ENCODE measurements at regions not wholly inside any gene's neighbourhood (a gene's known extent, or its start where the extent isn't known, plus 50 kb on each side); places are given as distances from the start of the nearest gene placed in this dataset.

DNA sequence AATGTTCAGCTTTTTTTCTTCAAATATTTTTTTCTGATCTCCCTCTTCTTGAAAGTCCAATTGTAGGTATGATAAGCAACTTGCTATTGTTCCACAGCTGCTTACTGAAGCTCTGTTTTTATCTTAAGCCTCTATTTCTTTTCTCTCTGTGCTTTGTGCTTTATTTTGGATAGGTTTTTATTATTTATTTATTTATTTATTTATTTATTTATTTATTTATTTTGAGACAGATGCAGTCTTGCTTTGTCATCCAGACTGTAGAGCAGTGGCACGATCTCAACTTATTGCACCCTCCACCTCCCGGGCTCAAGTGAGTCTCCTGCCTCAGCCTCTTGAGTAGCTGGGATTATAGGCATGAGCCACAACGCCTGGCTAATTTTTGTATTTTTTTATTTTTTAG lies 199.4 kb downstream of the KLF12 start:
- no peak for DNase-seq (ENCODE audit: low spot score)

DNA sequence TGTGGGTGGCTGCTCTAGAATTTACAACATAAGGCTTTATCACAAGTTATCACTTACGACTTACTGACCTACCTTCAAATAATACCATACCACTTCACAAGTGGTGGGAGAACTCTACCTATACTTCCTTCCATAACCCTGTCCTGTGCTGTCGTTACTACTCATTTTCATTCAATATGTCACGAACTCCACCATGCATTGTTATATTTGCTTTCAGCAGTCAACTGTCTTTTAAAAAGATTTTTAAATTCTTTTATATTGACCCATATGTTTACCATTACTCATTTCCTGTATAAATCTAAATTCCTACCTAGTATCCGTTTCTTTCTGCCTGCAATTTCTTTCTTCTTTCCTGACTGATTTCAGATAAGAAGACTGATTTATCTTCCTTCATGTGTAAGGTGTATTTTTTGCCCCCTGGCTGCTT lies 200.0 kb downstream of the KLF12 start:
- no peak for DNase-seq (ENCODE audit: low spot score)

- no peak for DNase-seq (ENCODE audit: low spot score)
These were observed 200.4 kb downstream of the KLF12 start for GRCh38 chr13:73933795-73934194.

- DNase-seq (ENCODE audit: low spot score), result no peak
These were observed 202.1 kb downstream of the KLF12 start for GRCh38 chr13:73932091-73932490.

DNA sequence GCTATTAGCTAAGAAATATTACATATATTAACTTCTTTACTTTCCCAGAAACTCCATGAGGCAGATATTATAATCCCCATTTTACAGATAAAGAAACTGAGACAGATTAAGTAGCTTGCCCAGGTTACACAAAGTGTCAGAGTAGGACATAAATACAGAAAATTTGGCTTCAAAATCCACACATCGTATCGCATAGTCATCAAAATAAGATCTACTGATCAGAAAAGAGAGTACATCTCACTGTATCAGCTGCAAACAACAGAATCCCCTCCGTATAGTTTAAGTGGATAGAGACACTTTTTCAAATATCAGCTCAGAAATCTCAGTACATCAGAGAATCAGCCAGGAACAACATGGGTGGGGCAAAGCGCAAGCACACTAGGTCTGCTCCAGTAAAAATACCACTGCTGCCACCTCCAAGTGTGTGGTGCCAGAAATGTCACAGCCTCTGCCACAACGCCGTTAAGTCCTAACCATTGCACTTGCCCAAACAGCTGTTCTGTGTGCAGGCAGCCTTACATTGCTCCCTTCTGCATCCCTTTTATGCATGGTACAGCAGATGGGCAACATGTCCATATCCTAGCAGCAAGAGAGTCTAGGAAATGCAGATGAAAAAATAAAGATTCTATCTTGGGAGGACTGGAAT lies 204.8 kb downstream of the KLF12 start:
- DNase-seq (ENCODE audit: low spot score), result no peak

DNA sequence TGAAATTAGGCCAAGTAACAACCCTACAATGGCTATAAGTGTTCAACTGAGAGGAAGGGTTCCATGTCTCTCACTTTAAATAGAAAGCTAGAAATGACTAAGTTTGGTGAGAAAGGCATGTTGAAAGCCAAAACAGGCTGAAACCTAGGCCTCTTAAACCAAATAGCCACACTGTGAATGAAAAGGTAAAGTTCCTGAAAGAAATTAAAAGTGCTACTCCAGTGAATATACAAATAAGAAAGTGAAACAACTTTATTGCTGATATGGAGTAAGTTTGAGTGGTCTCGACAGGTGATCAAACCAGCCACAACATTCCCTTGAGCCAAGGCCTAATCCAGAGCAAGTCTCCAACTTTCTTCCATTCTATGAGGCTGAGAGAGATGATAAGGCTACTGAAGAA lies 209.6 kb downstream of the KLF12 start:
- DNase-seq (ENCODE audit: low spot score), result no peak

GRCh38 chr13:73922493-73923393 lies 211.5 kb downstream of the KLF12 start:
- DNase-seq (ENCODE audit: low spot score), result no peak

DNA sequence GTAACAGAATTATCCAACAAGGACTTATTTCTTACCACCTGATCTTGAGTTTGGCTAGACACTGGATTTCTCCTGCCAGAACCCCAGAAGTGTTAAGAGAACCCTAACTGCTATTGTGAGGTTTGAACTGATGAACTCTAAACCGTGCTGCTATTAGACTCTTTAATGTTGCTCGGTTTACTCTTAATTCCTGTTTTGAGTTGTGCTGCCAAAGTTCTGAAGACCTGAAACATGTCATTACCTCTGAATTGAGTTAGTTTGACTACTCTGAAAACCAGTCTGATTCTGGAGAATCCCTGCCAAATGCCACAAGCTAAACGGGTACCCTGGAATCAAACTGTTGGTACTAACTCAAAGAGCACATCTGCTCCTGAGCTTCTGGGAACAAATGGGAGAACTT lies 215.5 kb downstream of the KLF12 start:
- DNase-seq (ENCODE audit: low spot score), result no peak

GRCh38 chr13:73913751-73914518 lies 220.3 kb downstream of the KLF12 start:
- no peak for DNase-seq (ENCODE audit: low spot score)

DNA sequence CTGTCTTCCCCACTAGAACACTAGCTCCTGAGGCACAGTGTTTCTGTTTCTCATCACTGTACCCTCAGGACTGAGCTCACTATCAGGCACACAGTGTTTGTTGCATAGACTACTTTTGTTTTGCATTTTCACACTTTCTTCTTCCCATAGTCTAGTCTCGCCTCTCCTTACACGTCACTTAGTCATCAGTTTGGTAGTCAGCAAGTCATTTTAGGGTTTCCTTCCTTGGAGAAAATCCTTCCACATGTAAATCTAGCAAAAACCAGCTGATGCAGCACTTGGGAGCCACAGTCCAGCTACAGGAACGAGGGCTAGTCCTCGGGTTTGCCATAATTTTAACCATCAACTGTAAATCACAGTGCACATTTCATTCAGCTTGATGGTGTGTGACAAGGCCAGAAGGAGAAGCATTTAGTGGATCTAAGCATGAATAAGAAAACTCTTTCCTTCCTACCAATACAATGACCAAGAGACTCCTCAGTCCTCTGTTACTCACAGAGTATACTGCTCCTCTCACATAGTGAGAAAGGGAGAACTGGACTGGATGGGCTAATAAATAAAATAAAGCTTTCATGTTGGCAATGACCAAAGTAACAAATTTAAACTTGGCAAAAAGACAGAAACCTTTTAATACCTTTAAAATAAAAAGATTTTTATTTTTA lies 221.0 kb downstream of the KLF12 start:
- no peak for DNase-seq (ENCODE audit: low spot score)

GRCh38 chr13:73911361-73911760 lies 222.8 kb downstream of the KLF12 start:
- DNase-seq (ENCODE audit: low spot score), result no peak

- DNase-seq (ENCODE audit: low spot score), result no peak
These were observed 223.5 kb downstream of the KLF12 start for GRCh38 chr13:73910733-73911132.

- DNase-seq (ENCODE audit: low spot score), result no peak
These were observed 225.4 kb downstream of the KLF12 start for GRCh38 chr13:73908809-73909208.

GRCh38 chr13:73904625-73905024 lies 229.6 kb downstream of the KLF12 start:
- DNase-seq (ENCODE audit: low spot score), result no peak

DNA sequence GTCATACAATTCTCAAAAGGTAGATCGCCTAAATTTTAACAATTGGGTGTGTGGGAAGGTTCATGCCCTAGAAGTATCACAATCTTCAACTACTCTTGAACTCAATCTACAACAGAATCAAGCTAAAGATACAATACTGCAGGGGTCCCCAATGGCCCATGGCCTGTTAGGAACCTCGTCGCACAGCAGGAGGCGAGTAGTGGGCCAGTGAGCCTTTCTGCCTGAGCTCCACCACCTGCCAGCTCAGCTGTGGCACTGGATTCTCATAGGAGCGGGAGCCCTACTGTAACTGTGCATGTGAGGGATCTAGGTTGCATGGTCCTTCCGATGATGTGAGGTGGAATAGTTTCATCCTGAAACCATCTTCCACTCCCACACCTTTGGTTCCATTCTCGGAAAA lies 230.6 kb downstream of the KLF12 start:
- DNase-seq (ENCODE audit: low spot score), result no peak

DNA sequence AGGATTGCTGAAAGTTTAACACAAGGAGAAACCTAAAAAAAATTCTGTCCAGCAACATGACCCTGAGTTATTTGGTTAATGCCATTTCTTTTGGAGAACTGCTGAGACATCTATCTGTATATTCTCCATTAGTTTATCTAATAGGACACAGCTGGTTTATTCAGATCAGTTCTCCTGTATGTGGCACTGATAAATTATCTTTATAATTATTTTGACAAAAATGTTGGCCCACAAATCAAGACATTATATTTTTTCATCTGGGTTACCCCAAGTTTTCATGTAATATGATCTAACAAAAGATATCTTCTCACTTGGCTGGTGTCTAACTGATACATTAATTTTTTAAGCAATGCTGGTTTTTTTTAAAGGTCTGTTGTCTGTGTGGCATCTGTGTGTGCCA lies 231.4 kb downstream of the KLF12 start:
- DNase-seq (ENCODE audit: low spot score), result no peak

- no peak for DNase-seq (ENCODE audit: low spot score)
These were observed 231.9 kb downstream of the KLF12 start for GRCh38 chr13:73902296-73902695.

DNA sequence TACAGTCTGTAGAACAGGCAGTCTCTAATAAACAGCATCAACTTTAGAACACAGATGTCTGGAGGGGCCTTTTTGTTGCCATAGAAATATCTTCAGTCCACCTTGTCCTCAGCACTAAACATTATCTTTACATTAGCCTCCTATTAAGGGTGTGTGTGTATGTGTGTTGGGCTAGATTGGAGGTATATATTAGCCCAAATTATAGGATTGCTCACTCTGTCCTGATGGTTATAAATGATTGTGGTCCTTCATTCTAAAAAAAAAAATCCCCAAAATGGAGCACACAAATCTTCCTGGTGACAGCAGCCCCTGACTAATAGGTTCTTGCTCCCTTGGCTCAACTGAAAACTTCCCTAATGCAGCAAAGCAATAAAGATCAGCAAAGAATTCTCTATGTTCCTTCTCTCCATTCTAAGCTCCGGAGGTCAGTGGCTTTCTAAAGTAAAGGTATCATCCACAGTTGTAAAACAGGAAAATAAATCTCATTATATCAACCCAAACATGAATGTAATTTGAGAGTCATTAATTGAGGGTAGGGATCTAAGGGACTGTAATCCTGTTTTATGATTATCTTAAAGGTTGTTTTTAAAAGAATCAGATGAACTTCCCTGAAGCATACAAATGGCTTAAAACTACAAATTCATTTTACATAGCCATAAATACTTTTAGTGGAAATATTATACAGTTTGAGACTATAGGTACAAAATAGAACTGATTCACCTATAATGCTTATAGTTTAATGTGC lies 232.7 kb downstream of the KLF12 start:
- DNase-seq (ENCODE audit: low spot score), result no peak

GRCh38 chr13:73900591-73900990 lies 233.6 kb downstream of the KLF12 start:
- no peak for DNase-seq (ENCODE audit: low spot score)

DNA sequence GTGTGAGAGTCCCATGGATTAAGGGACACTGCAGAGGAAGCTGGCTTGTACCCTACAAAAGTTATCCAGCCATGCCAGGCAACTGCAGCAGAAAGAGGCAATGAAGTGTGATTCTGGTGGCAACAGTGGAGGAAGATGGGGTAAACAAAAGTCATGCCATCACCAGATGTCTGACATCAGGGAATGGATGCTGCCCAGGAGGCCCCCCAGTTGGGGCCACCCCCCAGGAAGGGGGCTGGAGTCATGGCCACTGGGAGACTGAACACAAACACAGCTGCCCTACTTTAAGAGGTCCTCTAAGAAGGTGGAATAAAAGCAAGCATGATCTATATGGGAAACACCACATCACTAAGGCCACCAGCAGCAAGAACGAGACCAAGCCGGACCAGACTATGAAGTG lies 235.3 kb downstream of the KLF12 start:
- DNase-seq (ENCODE audit: low spot score), result no peak

DNA sequence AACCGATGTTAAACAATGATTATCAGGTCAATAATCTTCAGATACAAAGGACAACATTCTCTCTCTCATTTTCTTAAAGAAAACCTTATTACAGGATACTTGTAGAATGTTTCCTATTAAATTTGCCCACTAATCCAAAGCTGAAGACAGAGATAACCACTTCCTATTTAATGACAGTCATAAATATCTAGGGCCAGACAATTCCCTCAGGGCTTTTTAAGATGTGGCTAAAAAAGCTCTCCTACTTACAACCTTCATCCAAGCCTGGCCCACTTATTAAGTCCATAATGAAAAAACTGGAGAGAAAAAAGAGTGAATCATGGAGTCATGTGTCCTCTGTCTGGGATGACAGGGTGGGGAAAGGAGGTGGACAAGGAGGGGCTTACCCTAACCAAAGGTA lies 235.9 kb downstream of the KLF12 start:
- DNase-seq (ENCODE audit: low spot score), result no peak
